HEK293T (cell line): ENCODE measurements at regions not wholly inside any gene's neighbourhood (a gene's known extent, or its start where the extent isn't known, plus 50 kb on each side); places are given as distances from the start of the nearest gene placed in this dataset.

Experiments
- CTCF ChIA-PET: fragments of 350-600 bp; formaldehyde crosslinking; extraction: SDS; loops from one replicate; lab custom pipeline; 2021; ENCODE audit warnings: antibody characterized with exemption, inconsistent platforms; lab: Yijun Ruan, JAX
- POLR2A ChIA-PET: fragments of 350-600 bp; formaldehyde crosslinking; extraction: SDS; loops from one replicate; lab custom pipeline; 2020; ENCODE audit warnings: antibody characterized with exemption, inconsistent platforms; lab: Yijun Ruan, JAX
- DNase-seq: peaks from one replicate; pipeline ENCODE4 v3.0.0; 2012; ENCODE audit warnings: mixed read lengths; ENCODE audit errors: extremely low spot score
- ARNT ChIP-seq: fragments of 450-650 bp; IDR thresholded peaks from 2 replicates; pipeline ENCODE4 v1.6.1; 2017; ENCODE audit warnings: mild to moderate bottlenecking
- BHLHE40 ChIP-seq: fragments of 450-650 bp; IDR thresholded peaks from 2 replicates; pipeline ENCODE4 v1.6.1; 2016; ENCODE audit warnings: mild to moderate bottlenecking, moderate library complexity, borderline replicate concordance
- CTBP1 ChIP-seq: fragments of 450-650 bp; IDR thresholded peaks from 2 replicates; pipeline ENCODE4 v1.6.1; 2016; ENCODE audit warnings: borderline replicate concordance
- ELF4 ChIP-seq: fragments of 450-650 bp; IDR thresholded peaks from 2 replicates; pipeline ENCODE4 v1.6.1; 2017; ENCODE audit warnings: antibody characterized with exemption
- FOXA1 ChIP-seq: fragments of 450-650 bp; IDR thresholded peaks from 2 replicates; pipeline ENCODE4 v1.6.1; 2016; ENCODE audit warnings: mild to moderate bottlenecking
- FOXK2 ChIP-seq: fragments of 450-650 bp; IDR thresholded peaks from 2 replicates; pipeline ENCODE4 v1.6.1; 2016; ENCODE audit warnings: mild to moderate bottlenecking
- FOXM1 ChIP-seq: fragments of 450-650 bp; IDR thresholded peaks from 2 replicates; pipeline ENCODE4 v1.6.1; 2017; ENCODE audit warnings: mild to moderate bottlenecking, borderline replicate concordance
- HDGF ChIP-seq: fragments of 450-650 bp; IDR thresholded peaks from 2 replicates; pipeline ENCODE4 v1.6.1; 2017; ENCODE audit warnings: antibody characterized with exemption, borderline replicate concordance
- L3MBTL2 ChIP-seq: fragments of 450-650 bp; conservative IDR thresholded peaks from 2 replicates; pipeline ENCODE4 v1.6.1; 2016; ENCODE audit warnings: mild to moderate bottlenecking
- LEF1 ChIP-seq: fragments of 450-650 bp; IDR thresholded peaks from 2 replicates; pipeline ENCODE4 v1.6.1; 2017; ENCODE audit warnings: mild to moderate bottlenecking, borderline replicate concordance
- NFRKB ChIP-seq: fragments of 450-650 bp; IDR thresholded peaks from 2 replicates; pipeline ENCODE4 v1.6.1; 2016; ENCODE audit warnings: mild to moderate bottlenecking, moderate library complexity
- SP1 ChIP-seq: fragments of 450-650 bp; IDR thresholded peaks from 2 replicates; pipeline ENCODE4 v1.6.1; 2017
- SUZ12 ChIP-seq: fragments of 450-650 bp; IDR thresholded peaks from 2 replicates; pipeline ENCODE4 v1.6.1; 2016; ENCODE audit warnings: mild to moderate bottlenecking
- TARDBP ChIP-seq: fragments of 450-650 bp; IDR thresholded peaks from 2 replicates; pipeline ENCODE4 v1.6.1; 2016
- ZNF384 ChIP-seq: fragments of 450-650 bp; IDR thresholded peaks from 2 replicates; pipeline ENCODE4 v1.6.1; 2016
- TF ChIP-seq, protein P1 (sequence below): fragments of 450-650 bp; IDR thresholded peaks from 2 replicates; pipeline ENCODE4 v1.6.1; 2016

GRCh38 chr2:57880446-57880845 is 166.2 kb upstream of the VRK2 start:
- DNase-seq: no peak
- TF ChIP-seq HDGF: no peak
- no peak for TF ChIP-seq BHLHE40
- TF ChIP-seq L3MBTL2: no peak
- TF ChIP-seq SP1: no peak
- no peak for TF ChIP-seq NFRKB
- POLR2A ChIA-PET: no interaction called here
- CTCF ChIA-PET: interaction anchor here (0.8 kb wide), 1 partner anchor 39 kb away, joined by 3 read pairs; no protein-coding TSS in a partner anchor

DNA sequence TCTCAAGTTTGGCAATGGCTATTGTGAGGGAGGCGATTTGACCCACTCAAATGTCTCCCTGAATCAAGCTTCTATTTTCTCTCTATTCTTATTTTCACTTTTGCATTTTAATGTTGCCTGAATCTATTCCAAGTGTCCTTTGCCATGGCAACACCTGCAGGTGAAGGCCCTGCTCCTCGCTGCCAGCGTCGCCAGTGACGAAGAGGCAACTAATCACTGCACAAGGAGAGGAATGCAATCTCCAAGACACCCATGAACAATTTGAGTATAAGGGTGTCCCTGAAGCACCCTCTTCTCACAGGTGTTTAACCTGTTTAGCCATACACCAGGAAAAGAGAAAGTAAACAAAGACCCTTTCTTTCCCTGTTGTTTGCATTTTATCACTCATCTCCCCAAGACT is 165.6 kb upstream of the VRK2 start:
- TF ChIP-seq FOXM1 (no peak), FOXA1 (no peak), ARNT (no peak), ELF4 (no peak), NFRKB (no peak), HDGF (no peak), TARDBP (no peak), L3MBTL2 (no peak), BHLHE40 (no peak)
- TF ChIP-seq, protein P1, sequence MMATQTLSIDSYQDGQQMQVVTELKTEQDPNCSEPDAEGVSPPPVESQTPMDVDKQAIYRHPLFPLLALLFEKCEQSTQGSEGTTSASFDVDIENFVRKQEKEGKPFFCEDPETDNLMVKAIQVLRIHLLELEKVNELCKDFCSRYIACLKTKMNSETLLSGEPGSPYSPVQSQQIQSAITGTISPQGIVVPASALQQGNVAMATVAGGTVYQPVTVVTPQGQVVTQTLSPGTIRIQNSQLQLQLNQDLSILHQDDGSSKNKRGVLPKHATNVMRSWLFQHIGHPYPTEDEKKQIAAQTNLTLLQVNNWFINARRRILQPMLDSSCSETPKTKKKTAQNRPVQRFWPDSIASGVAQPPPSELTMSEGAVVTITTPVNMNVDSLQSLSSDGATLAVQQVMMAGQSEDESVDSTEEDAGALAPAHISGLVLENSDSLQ: no peak
- CTCF ChIA-PET: interaction anchor here (0.8 kb wide), 1 partner anchor 40 kb away, joined by 3 read pairs; no protein-coding TSS in a partner anchor
- POLR2A ChIA-PET: no interaction called here

GRCh38 chr2:57881998-57882888 is 164.4 kb upstream of the VRK2 start:
- CTCF ChIA-PET: no interaction called here
- POLR2A ChIA-PET: no interaction called here
- no peak for DNase-seq
- TF ChIP-seq HDGF (no peak), SP1 (no peak), CTBP1 (no peak), FOXM1 (no peak)

More for the DNA sequence above, 165.6 kb upstream of the VRK2 start:
- DNase-seq: no peak

DNA sequence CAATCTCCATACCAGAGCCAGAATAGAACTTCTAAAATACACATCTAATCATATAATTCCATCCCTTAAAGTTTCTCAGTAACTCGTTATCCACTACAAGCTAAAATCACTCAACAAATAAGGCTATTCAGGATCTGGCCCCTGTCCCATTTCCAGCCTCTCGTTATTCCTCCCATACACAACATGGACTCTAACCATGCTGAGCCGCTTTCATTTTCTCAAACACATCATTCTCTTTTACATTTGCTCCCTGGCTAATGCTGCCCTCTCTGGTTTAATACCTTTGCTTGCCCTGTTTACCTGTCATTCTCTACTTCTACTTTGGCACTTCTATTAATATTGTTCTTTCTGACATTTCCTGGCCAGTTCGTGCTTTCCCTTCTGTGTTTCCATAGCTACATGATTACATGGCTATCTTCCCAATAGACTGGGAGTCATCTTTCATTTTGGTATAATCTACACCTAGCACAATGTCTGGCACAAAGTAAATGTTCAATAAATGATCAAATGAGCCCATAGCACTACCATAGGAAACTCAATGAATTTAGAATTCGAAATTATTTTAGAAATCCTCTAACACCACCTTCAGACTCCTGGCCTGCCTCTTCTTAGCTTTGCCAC is 163.6 kb upstream of the VRK2 start:
- TF ChIP-seq CTBP1 (no peak), BHLHE40 (no peak), SUZ12 (no peak), FOXK2 (no peak), LEF1 (no peak), ZNF384 (no peak), TARDBP (no peak), FOXM1 (no peak)
- TF ChIP-seq, protein P1: no peak
- no peak for DNase-seq
- CTCF ChIA-PET: no interaction called here
- POLR2A ChIA-PET: no interaction called here

DNA sequence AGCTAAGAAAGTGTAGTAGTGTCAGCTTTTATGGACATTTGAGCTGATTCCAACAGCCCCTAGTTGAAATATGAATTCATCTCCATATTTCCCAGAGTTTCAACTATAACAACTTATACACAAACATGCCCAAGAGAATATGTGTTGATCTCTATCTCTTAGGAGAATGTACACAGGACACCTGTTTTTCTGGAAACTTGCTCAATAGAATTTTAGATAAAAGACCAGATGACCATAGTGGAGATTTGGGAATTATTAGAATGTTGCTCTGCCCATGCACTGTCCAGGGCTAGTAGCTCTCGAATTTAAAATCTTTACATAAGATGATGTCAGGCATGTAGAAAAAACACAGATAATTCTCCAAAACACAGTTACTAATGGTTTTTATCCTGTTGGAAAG is 162.3 kb upstream of the VRK2 start:
- no peak for DNase-seq
- POLR2A ChIA-PET: no interaction called here
- no peak for TF ChIP-seq BHLHE40
- TF ChIP-seq, protein P1: no peak
- TF ChIP-seq SP1: no peak
- no peak for TF ChIP-seq SUZ12
- TF ChIP-seq ZNF384: no peak
- no peak for TF ChIP-seq NFRKB
- no peak for TF ChIP-seq FOXM1
- TF ChIP-seq L3MBTL2: no peak
- CTCF ChIA-PET: interaction anchor here (0.6 kb wide), 1 partner anchor 161 kb away, joined by 3 read pairs; no protein-coding TSS in a partner anchor

DNA sequence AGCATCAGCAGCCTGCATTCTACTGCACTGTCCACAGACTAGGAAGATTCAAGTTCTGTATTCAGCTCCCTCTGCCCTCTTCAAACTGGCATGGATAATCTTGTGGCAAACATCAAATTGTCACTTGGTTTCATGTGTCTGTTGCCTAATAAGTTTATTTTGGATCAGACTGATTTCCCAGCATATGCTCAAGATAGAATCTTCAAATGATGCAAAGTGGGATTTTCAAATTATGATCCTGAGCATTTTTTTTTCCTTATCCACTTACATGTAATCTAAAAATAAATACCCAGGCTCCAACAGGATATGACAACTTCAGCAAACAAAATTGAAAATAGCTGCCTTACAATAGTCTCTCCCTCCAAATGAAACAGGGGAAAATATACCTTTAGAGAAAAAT is 160.9 kb upstream of the VRK2 start:
- POLR2A ChIA-PET: no interaction called here
- CTCF ChIA-PET: no interaction called here
- no peak for DNase-seq
- TF ChIP-seq FOXA1 (no peak), NFRKB (no peak), HDGF (no peak), ARNT (no peak), FOXM1 (no peak), BHLHE40 (no peak), L3MBTL2 (no peak), LEF1 (no peak), TARDBP (no peak), SUZ12 (no peak), ELF4 (no peak), ZNF384 (no peak), CTBP1 (no peak), FOXK2 (no peak), SP1 (no peak)
- TF ChIP-seq, protein P1: no peak
